ENCODE measurements at regions not wholly inside any gene's neighbourhood (a gene's known extent, or its start where the extent isn't known, plus 50 kb on each side); places are given as distances from the start of the nearest gene placed in this dataset.

DNA sequence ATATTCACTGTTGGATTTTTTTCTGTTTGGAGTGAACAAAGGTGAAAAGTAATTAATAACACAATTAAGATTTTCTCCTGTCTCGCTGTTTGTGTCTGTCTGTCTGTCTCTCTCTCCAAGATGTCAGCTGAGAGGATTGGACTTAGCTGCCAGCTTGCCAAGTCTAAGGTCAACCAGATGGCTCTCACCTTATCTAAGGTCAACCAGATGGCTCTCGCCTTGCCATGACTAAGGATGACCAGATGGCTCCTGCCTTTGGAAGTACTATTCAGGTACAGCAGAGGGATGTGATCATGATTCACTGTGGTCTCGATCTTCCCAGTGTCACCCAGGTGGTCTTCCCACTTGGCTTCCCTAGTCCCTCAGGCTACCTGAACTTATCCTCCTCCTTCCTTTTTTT is 1436.4 kb downstream of the UQCRFS1 start:
- H3K4me3 ChIP-seq (ENCODE audit: control insufficient read depth, low read depth, low read length) = no peak overlapping the region
- TF ChIP-seq, protein P1, sequence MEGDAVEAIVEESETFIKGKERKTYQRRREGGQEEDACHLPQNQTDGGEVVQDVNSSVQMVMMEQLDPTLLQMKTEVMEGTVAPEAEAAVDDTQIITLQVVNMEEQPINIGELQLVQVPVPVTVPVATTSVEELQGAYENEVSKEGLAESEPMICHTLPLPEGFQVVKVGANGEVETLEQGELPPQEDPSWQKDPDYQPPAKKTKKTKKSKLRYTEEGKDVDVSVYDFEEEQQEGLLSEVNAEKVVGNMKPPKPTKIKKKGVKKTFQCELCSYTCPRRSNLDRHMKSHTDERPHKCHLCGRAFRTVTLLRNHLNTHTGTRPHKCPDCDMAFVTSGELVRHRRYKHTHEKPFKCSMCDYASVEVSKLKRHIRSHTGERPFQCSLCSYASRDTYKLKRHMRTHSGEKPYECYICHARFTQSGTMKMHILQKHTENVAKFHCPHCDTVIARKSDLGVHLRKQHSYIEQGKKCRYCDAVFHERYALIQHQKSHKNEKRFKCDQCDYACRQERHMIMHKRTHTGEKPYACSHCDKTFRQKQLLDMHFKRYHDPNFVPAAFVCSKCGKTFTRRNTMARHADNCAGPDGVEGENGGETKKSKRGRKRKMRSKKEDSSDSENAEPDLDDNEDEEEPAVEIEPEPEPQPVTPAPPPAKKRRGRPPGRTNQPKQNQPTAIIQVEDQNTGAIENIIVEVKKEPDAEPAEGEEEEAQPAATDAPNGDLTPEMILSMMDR (IDR thresholded peaks at IDR 0.05; ENCODE audit: control insufficient read depth, insufficient read depth, low read depth, low read length, missing control alignments) = no peak
- no peak for DNase-seq (ENCODE audit: low read depth)

DNA sequence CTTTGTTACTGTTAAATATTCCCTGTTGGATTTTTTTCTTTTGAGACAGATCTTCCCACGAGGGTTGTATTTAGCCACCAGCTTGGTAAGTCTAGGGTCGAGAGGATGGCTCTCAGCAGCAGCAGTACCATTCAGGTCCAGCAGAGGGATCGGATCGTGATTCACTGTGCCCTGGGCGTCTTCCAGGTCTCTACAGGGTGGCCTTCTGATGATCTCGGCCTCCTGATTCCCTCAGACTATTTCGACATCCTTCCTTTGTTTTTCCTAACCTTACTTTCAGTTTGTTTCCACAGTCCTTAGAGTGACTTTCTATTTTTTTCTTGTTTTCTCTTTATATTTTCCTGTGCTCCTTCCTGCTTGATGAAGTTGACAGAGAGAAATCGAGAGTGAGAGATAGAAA is 1436.9 kb downstream of the UQCRFS1 start:
- DNase-seq (ENCODE audit: low read depth) = no peak
- H3K4me3 ChIP-seq (ENCODE audit: control insufficient read depth, low read depth, low read length) = no peak overlapping the region
- TF ChIP-seq, protein P1 (IDR thresholded peaks at IDR 0.05; ENCODE audit: control insufficient read depth, insufficient read depth, low read depth, low read length, missing control alignments) = peak; percentile 31

DNA sequence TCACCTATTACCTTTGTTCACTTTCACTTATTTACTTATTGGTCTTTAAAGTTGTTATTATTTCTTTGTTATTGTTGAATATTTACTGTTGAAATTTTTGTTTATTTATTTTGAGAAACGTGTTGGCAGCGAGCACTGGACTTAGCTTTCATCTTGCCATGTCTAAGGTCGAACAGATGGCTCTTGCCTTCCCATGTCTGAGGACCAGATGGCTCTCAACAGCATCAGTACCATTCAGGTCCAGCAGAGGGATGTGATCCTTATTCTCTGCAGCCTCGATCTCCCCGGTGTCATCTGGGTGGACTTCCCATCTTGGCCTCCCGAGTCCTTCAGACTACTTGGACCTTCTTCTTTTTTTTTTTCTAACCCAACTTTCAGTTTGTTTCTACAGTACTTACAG is 1437.6 kb downstream of the UQCRFS1 start:
- TF ChIP-seq, protein P1 (IDR thresholded peaks at IDR 0.05; ENCODE audit: control insufficient read depth, insufficient read depth, low read depth, low read length, missing control alignments) = no peak
- no peak for DNase-seq (ENCODE audit: low read depth)

DNA sequence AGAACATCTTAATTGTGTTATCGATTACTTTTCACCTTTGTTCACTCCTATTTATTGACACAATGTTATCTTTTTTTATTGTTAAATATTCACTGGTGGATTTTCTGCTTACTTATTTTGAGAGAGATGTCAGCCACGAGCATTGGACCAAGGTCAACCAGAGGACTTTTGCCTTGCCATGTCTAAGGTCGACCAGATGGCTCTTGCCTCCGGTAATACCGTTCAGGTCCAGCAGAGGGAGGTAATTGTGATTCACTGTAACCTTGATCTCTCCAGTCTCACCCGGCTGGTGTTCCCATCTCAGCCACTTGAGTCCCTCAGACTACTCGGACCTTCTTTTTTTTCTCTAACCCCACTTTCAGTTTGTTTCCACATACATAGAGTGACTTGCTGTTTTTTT is 1438.1 kb downstream of the UQCRFS1 start:
- TF ChIP-seq, protein P1 (IDR thresholded peaks at IDR 0.05; ENCODE audit: control insufficient read depth, insufficient read depth, low read depth, low read length, missing control alignments) = peak; percentile 11
- no peak for DNase-seq (ENCODE audit: low read depth)

More for the DNA sequence above, 1437.6 kb downstream of the UQCRFS1 start:
- H3K4me3 ChIP-seq (ENCODE audit: control insufficient read depth, low read depth, low read length) = no peak overlapping the region

DNA sequence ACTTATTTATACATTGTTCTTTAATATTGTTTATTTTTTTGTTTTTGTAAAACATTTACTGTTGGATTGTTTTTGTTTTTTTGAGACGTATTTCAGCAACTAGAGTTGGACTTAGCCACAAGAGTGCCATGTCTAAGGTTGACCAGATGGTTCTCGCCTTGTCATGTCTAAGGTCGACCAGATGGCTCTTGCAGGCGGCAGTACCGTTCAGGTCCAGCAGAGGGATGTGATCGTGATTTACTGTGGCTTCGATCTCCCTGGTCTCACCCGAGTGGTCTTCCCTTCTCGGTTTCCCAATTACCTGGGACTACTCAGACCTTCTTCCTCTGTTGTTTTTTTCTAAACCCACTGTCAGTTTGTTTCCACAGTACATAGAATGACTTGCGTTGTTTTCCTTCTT is 1438.6 kb downstream of the UQCRFS1 start:
- DNase-seq (ENCODE audit: low read depth) = no peak

More for the DNA sequence above, 1438.1 kb downstream of the UQCRFS1 start:
- H3K4me3 ChIP-seq (ENCODE audit: control insufficient read depth, low read depth, low read length) = no peak overlapping the region

DNA sequence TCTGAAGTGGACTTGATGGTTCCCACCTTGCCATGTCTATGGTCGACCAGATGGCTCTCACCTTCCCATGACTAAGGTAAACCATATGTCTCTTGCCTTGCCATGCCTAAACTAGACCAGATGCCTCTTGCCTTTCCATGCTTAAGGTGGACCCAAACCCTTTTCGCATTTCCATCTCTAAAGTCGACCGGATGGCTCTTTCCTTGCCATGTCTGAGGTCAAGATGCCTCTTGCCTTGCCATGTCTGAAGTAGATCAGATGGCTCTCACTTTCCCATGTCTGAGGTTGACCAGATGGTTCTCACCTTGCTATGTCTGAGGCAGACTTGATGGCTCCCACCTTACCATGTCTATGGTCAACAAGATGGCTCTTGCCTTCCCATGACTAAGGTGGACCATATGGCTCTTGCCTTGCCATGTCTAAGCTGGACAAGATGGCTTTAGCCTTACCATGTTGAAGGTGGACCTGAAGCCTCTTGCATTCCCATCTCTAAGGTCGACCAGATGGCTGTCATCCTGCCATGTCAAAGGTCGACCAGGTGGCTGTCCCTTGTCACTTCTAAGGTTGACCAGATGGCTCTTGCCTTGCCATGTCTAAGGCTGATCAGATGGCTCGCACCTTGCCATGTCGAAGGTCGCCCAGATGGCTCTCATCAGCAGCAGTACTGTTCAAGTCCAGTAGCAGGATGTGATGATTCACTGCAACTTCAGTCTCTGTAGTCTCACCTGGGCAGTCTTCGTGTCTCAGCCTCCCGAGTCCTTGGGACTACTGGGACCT is 1439.4 kb downstream of the UQCRFS1 start:
- no peak for DNase-seq (ENCODE audit: low read depth)
- TF ChIP-seq, protein P1 (IDR thresholded peaks at IDR 0.05; ENCODE audit: control insufficient read depth, insufficient read depth, low read depth, low read length, missing control alignments) = no peak

More for the DNA sequence above, 1438.6 kb downstream of the UQCRFS1 start:
- TF ChIP-seq, protein P1 (IDR thresholded peaks at IDR 0.05; ENCODE audit: control insufficient read depth, insufficient read depth, low read depth, low read length, missing control alignments) = peak; percentile 31
- H3K4me3 ChIP-seq (ENCODE audit: control insufficient read depth, low read depth, low read length) = no peak overlapping the region

More for the DNA sequence above, 1439.4 kb downstream of the UQCRFS1 start:
- H3K4me3 ChIP-seq (ENCODE audit: control insufficient read depth, low read depth, low read length) = no peak overlapping the region
